HL-60 (cell line): ENCODE measurements at regions not wholly inside any gene's neighbourhood (a gene's known extent, or its start where the extent isn't known, plus 50 kb on each side); places are given as distances from the start of the nearest gene placed in this dataset.

Source experiments
- CTCF ChIP-seq: IDR thresholded peaks from one replicate; pipeline ENCODE4 v1.5.1; 2011; ENCODE audit warnings: low read length, control low read depth, inconsistent platforms; ENCODE audit not compliant: insufficient read depth
- POLR2AphosphoS5 ChIP-seq: IDR thresholded peaks from 2 replicates; pipeline ENCODE4 v1.6.1; 2012; ENCODE audit warnings: low read depth
- REST ChIP-seq: IDR thresholded peaks from 2 replicates; pipeline ENCODE4 v1.6.1; 2012; ENCODE audit warnings: low read depth; ENCODE audit not compliant: insufficient replicate concordance

- no peak for TF ChIP-seq CTCF
- TF ChIP-seq POLR2AphosphoS5, result no peak
- TF ChIP-seq REST, result no peak
These were observed 61.7 kb upstream of the FGF3 start for GRCh38 chr11:69880826-69881445.
